ENCODE measurements at regions not wholly inside any gene's neighbourhood (a gene's known extent, or its start where the extent isn't known, plus 50 kb on each side); places are given as distances from the start of the nearest gene placed in this dataset.

DNA sequence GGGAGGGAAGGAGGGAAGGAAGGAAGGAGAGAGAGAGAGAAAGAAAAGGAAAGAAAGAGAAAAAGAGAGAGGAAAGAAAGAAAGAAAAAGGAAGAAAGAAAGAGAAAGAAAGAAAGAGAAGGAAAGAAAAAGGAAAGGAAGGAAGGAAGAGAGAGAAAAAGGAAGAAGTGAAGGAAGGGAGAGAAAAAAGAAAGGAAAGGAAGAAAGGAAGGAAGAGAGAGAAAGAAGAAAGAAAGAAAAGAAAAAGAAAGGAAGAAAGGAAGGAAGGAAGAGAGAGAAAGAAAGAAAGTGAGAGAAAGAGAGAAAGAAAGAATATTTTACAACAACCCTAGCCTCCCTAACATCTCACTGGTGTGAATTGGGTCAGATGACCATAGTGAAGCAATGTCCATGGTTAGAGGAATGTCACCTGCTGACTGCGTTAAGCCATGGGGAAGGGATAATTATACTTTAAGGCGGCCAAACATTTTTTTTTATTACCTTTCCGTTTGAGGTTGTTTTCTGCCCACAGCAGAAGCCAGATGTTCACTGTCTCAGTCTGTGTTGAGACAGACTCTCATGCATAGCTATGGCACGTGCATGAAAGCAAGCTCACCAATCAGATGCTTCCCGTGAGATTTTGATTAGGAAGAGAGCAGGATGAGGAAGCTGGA lies 76.4 kb downstream of the SNRPE start:
- no peak for TF ChIP-seq POLR2A (IDR thresholded peaks at IDR 0.05)
- TF ChIP-seq, protein P1, sequence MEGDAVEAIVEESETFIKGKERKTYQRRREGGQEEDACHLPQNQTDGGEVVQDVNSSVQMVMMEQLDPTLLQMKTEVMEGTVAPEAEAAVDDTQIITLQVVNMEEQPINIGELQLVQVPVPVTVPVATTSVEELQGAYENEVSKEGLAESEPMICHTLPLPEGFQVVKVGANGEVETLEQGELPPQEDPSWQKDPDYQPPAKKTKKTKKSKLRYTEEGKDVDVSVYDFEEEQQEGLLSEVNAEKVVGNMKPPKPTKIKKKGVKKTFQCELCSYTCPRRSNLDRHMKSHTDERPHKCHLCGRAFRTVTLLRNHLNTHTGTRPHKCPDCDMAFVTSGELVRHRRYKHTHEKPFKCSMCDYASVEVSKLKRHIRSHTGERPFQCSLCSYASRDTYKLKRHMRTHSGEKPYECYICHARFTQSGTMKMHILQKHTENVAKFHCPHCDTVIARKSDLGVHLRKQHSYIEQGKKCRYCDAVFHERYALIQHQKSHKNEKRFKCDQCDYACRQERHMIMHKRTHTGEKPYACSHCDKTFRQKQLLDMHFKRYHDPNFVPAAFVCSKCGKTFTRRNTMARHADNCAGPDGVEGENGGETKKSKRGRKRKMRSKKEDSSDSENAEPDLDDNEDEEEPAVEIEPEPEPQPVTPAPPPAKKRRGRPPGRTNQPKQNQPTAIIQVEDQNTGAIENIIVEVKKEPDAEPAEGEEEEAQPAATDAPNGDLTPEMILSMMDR (IDR thresholded peaks at IDR 0.05) = no peak
